ENCODE measurements at regions not wholly inside any gene's neighbourhood (a gene's known extent, or its start where the extent isn't known, plus 50 kb on each side); places are given as distances from the start of the nearest gene placed in this dataset.

DNA sequence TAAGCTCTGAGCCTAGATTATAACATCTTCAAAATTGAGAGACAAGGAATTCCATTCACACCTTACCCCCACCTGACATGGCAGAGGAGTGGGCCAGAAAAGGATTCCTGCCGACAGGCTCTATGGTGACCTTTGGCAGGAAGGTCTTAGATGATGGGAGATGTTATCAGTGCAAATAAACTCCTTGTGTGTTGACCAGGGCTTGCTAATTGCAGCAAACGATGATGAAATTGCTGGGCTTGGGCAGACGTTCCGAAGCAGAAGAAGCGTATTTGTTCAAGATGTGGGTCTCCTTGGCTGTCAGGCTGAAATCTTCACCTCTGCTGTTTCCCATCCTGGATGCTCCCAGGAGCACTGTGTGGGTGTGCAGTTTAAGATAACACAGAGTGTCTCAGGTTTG, 183.7 kb upstream of the CADM1 start:
- H3K4me1 ChIP-seq, result no peaks in the 10 kb centered on the region
- no peak for ATAC-seq
- H3K9me3 ChIP-seq, result peaks cover 0 to 5% (median 0%) of the 10 kb centered on the region in 3 donors
- H3K27ac ChIP-seq, result no peak overlapping the region
- H3K36me3 ChIP-seq, result no peaks in the 10 kb centered on the region
- H3K27me3 ChIP-seq, result peaks cover 4% of the 10 kb centered on the region
- H3K4me3 ChIP-seq, result no peak overlapping the region
- WGBS, 2 donors (ENCODE audit: low coverage in 1 of 2), result 63 to 73% methylated on average over 3 to 4 of the region's 5 CpGs
- no peak for TF ChIP-seq EP300 (IDR thresholded peaks at IDR 0.05)
- TF ChIP-seq POLR2AphosphoS5 (IDR thresholded peaks at IDR 0.05), result no peak

DNA sequence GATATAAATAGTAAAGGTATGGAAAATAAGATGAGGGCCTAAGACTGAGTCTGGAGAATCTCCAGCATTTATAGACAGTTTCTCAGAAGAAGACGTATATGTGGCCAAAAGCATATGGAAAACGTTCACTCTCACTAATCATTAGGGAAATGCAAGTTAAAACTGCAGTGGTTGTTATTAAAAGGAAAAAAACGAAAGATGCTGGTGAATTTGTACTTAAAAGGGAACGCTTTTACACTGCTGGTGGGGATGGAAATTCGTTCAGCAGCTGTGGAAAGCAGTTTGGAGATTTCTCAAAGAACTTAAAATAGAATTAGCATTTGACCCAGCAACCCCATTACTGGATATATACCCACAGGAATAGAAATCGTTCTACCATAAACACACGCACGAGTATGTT, 180.5 kb upstream of the CADM1 start:
- H3K36me3 ChIP-seq, result no peaks in the 10 kb centered on the region
- peaks cover 0 to 5% (median 0%) of the 10 kb centered on the region in 3 donors for H3K9me3 ChIP-seq
- TF ChIP-seq POLR2A (IDR thresholded peaks at IDR 0.05) (no peak), EP300 (IDR thresholded peaks at IDR 0.05) (no peak), POLR2AphosphoS5 (IDR thresholded peaks at IDR 0.05) (no peak)
- TF ChIP-seq, protein P1, sequence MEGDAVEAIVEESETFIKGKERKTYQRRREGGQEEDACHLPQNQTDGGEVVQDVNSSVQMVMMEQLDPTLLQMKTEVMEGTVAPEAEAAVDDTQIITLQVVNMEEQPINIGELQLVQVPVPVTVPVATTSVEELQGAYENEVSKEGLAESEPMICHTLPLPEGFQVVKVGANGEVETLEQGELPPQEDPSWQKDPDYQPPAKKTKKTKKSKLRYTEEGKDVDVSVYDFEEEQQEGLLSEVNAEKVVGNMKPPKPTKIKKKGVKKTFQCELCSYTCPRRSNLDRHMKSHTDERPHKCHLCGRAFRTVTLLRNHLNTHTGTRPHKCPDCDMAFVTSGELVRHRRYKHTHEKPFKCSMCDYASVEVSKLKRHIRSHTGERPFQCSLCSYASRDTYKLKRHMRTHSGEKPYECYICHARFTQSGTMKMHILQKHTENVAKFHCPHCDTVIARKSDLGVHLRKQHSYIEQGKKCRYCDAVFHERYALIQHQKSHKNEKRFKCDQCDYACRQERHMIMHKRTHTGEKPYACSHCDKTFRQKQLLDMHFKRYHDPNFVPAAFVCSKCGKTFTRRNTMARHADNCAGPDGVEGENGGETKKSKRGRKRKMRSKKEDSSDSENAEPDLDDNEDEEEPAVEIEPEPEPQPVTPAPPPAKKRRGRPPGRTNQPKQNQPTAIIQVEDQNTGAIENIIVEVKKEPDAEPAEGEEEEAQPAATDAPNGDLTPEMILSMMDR (IDR thresholded peaks at IDR 0.05), result no peak
- H3K4me1 ChIP-seq, result no peaks in the 10 kb centered on the region
- WGBS, 2 donors (ENCODE audit: low coverage in 1 of 2), result 31 to 37% methylated on average over 7 to 8 of the region's 8 CpGs
- peaks cover 4% of the 10 kb centered on the region for H3K27me3 ChIP-seq
- no peak overlapping the region for H3K27ac ChIP-seq
- H3K4me3 ChIP-seq, result no peak overlapping the region
- no peak for ATAC-seq

DNA sequence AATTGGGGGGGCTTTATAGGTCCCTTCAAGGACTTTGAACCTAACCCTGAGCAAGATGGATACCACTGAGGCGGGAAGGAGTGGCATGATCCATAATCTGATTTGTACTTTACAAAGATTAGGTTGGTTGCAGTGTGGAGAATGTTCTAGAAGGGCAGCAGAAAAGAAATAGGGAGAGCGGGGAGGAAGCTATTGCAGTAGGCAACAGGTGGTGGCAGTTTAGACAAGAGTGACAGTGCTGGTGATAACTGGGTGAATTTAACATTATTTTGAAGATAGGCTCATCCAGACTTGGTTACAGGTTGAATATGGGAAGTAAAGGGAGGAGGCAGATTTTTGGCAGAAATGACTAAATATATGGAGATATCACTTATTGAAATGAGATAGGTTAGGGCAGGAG, 179.9 kb upstream of the CADM1 start:
- Histone ChIP-seq H3K27ac (no peak overlapping the region), H3K4me1 (no peaks in the 10 kb centered on the region), H3K9me3 (peaks cover 0 to 5% (median 0%) of the 10 kb centered on the region in 3 donors), H3K36me3 (no peaks in the 10 kb centered on the region), H3K4me3 (no peak overlapping the region), H3K27me3 (peaks cover 4% of the 10 kb centered on the region)
- WGBS, 2 donors (ENCODE audit: low coverage in 1 of 2), result 88 to 100% methylated on average over 2 of the region's 2 CpGs
- TF ChIP-seq EP300 (IDR thresholded peaks at IDR 0.05) (no peak), POLR2AphosphoS5 (IDR thresholded peaks at IDR 0.05) (no peak)
- ATAC-seq, result no peak

DNA sequence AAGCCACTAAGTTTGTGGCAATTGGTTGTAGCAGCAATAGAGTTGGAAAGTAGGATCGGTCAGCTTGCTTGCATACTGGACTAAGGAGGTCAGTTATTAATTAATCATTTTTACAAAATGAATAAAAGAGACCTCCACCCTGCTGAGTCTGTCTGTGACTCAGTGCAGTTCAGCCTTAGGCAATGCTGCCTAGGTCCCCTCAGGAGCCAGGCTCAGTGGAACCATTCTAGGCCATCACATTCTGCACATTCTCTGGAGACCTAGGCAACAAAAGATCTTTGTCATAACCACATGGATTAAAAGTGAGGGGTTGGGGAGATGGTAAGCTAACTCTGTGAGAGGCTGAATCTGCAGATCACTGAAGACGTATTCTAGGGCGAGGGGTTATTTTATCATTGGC, 178.7 kb upstream of the CADM1 start:
- Histone ChIP-seq H3K4me3 (no peak overlapping the region), H3K36me3 (no peaks in the 10 kb centered on the region), H3K4me1 (no peaks in the 10 kb centered on the region), H3K27ac (no peak overlapping the region), H3K27me3 (peaks cover 4% of the 10 kb centered on the region), H3K9me3 (peaks cover 0 to 5% (median 0%) of the 10 kb centered on the region in 3 donors)
- no peak for ATAC-seq
- 60 to 61% methylated on average over 2 to 3 of the region's 3 CpGs for WGBS, 2 donors (ENCODE audit: low coverage in 1 of 2)
- TF ChIP-seq, protein P1 (IDR thresholded peaks at IDR 0.05), result no peak
- TF ChIP-seq EP300 (IDR thresholded peaks at IDR 0.05) (no peak), POLR2AphosphoS5 (IDR thresholded peaks at IDR 0.05) (no peak), POLR2A (IDR thresholded peaks at IDR 0.05) (no peak)

DNA sequence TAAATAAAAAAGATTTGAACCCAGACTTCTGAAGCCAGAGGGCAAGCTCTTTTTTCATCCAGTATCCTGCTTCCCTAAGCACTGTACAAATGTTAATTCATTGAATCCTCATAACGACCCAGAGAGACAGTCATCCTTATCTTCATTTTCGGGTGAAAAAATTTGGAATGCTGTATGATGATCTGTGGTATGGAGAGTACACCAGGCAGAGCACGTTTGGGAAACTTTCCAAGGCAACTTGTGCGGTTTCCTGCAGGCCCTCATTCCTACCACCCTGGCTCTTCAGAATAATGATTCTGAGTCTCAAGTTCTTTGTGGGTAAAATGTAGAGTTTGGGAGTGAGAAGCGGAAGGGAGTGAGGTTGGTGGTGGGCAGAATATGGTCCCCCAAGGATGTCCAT, 177.9 kb upstream of the CADM1 start:
- no peak for ATAC-seq

DNA sequence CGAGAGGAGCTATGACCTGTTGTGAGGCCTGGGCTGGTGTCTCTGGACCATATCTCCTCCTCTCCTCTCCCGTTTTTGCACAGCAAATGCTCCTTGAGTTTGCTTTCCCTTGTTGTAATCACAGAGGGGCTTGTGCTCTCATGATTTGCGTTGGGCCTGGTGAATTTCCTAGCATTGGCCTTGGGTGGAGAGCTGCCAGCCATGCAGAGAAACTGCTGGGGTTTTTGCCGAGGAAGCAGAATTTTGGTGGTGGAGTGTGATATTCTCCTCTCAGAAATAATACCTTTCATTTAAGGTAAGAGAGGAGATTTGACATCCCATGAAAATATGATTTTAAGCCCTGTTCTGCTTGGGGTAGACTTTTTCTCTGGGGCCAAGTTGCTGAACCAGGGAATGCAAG, 175.7 kb upstream of the CADM1 start:
- H3K36me3 ChIP-seq, result no peaks in the 10 kb centered on the region
- WGBS, 2 donors (ENCODE audit: low coverage in 1 of 2), result 62 to 69% methylated on average over 2 to 3 of the region's 4 CpGs
- no peak overlapping the region for H3K27ac ChIP-seq
- no peak for ATAC-seq
- TF ChIP-seq, protein P1 (IDR thresholded peaks at IDR 0.05), result no peak
- no peak for TF ChIP-seq POLR2A (IDR thresholded peaks at IDR 0.05)
- no peak for TF ChIP-seq POLR2AphosphoS5 (IDR thresholded peaks at IDR 0.05)
- no peaks in the 10 kb centered on the region for H3K9me3 ChIP-seq
- no peak overlapping the region for H3K4me3 ChIP-seq
- H3K4me1 ChIP-seq, result no peaks in the 10 kb centered on the region
- H3K27me3 ChIP-seq, result no peaks in the 10 kb centered on the region

More for the DNA sequence above, 177.9 kb upstream of the CADM1 start:
- Histone ChIP-seq H3K9me3 (peaks cover 0 to 5% (median 0%) of the 10 kb centered on the region in 3 donors), H3K4me1 (no peaks in the 10 kb centered on the region), H3K36me3 (no peaks in the 10 kb centered on the region), H3K27ac (no peak overlapping the region), H3K27me3 (peaks cover 4% of the 10 kb centered on the region), H3K4me3 (no peak overlapping the region)
- TF ChIP-seq, protein P1 (IDR thresholded peaks at IDR 0.05), result no peak
- TF ChIP-seq POLR2A (IDR thresholded peaks at IDR 0.05), result no peak
- no peak for TF ChIP-seq EP300 (IDR thresholded peaks at IDR 0.05)
- TF ChIP-seq POLR2AphosphoS5 (IDR thresholded peaks at IDR 0.05), result no peak
- 94 to 100% methylated on average over 4 of the region's 5 CpGs for WGBS, 2 donors (ENCODE audit: low coverage in 1 of 2)

Measured in gastroesophageal sphincter (tissue), 4 donors.